Lung (tissue), 11 donors: ENCODE measurements at regions not wholly inside any gene's neighbourhood (a gene's known extent, or its start where the extent isn't known, plus 50 kb on each side); places are given as distances from the start of the nearest gene placed in this dataset.
A peak's percentile ranks its signal among the peaks of the same experiment; 100 is the strongest.

ENCODE experiments used
- ATAC-seq: fragments of 200-7000 bp; cut with Tn5 transposase; one replicate; pipeline ENCODE4 v1.9.1; 2020; ENCODE audit warnings: moderate number of reproducible peaks; ENCODE audit not compliant: insufficient read depth, low FRiP score
- DNase-seq, 3 donors: peaks; one replicate each; pipeline ENCODE4 v3.0.0-alpha.2; 2013 to 2017
- H3K27ac ChIP-seq, 2 donors: one replicate each; pipeline ENCODE4 v1.5.1; 2013; ENCODE audit warnings: mild to moderate bottlenecking in 2 of 2, moderate library complexity in 2 of 2, control low read depth in 1 of 2, inconsistent platforms in 1 of 2, low read depth in 1 of 2, low read length in 1 of 2
- H3K27me3 ChIP-seq, 3 donors: one replicate each; pipeline ENCODE4 v1.5.1; 2013; ENCODE audit warnings: low read length in 2 of 3; ENCODE audit not compliant: control insufficient read depth in 3 of 3, insufficient read depth in 3 of 3
- H3K36me3 ChIP-seq, 4 donors: one replicate each; pipeline ENCODE4 v1.5.1; 2013; ENCODE audit warnings: low read length in 4 of 4, mild to moderate bottlenecking in 1 of 4, moderate library complexity in 1 of 4; ENCODE audit not compliant: control insufficient read depth in 4 of 4, insufficient read depth in 4 of 4
- H3K4me1 ChIP-seq, 5 donors: one replicate each; pipeline ENCODE4 v1.5.1; 2013; ENCODE audit warnings: low read length in 5 of 5, mild to moderate bottlenecking in 2 of 5, moderate library complexity in 1 of 5; ENCODE audit not compliant: control insufficient read depth in 5 of 5, insufficient read depth in 5 of 5
- H3K4me3 ChIP-seq: one replicate; pipeline ENCODE4 v1.5.1; 2013; ENCODE audit warnings: mild to moderate bottlenecking, control low read depth, moderate library complexity
- H3K9ac ChIP-seq, 2 donors: one replicate each; pipeline ENCODE4 v1.5.1; 2013; ENCODE audit warnings: low read length in 2 of 2, control low read depth in 1 of 2; ENCODE audit not compliant: insufficient read depth in 1 of 2
- H3K9me3 ChIP-seq, 4 donors: one replicate each; pipeline ENCODE4 v1.5.1; 2013; ENCODE audit warnings: low read length in 3 of 4, mild to moderate bottlenecking in 1 of 4, moderate library complexity in 1 of 4; ENCODE audit not compliant: control insufficient read depth in 4 of 4, insufficient read depth in 3 of 4
- WGBS, 2 donors: extraction: QIAGEN DNeasy Blood & Tissue Kit; methylation state at CpG; one replicate each; pipeline ENCODE4 v1.1.7; 2013; 5-methylcytosine and 5-hydroxymethylcytosine counted together
- TF ChIP-seq, protein P1 (sequence below): IDR thresholded peaks from 2 replicates; pipeline ENCODE4 v1.5.1; 2012; ENCODE audit warnings: mild to moderate bottlenecking; ENCODE audit errors: control extremely low read depth, extremely low read depth
- donor health status: control.
- donor health status: control.
- donor health status: Bipolar disorder and iron deficiency.
- donor health status: healthy.
- donor health status: DM: yes; HTN: yes; CAD: no.

DNA sequence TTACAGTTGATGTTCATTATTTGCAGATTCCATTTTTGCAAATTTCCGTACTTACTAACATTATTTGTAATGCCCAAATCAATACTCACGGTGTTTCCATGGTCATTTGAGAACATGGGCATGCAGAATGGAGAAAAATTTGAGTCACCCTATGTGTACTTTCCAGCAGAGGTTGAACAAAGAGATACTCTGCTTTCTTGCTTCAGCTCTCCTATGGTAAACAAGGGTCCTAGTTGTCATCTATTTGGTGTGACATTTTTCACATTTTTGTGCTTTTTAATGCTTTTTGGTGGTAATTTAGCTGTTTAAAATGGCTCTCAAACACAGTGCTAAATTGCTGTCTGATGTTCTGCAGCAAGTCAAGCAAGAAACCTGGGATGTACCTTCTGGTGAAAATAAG, 444.4 kb upstream of the CELF4 start:
- Histone ChIP-seq H3K27me3 (no peaks in the 10 kb centered on the region), H3K4me3 (no peak overlapping the region), H3K9ac (no peak overlapping the region), H3K27ac (no peak overlapping the region), H3K36me3 (no peaks in the 10 kb centered on the region), H3K4me1 (peaks cover 0 to 28% (median 0%) of the 10 kb centered on the region in 5 donors), H3K9me3 (peaks cover 0 to 2% (median 0%) of the 10 kb centered on the region in 4 donors)
- TF ChIP-seq, protein P1, sequence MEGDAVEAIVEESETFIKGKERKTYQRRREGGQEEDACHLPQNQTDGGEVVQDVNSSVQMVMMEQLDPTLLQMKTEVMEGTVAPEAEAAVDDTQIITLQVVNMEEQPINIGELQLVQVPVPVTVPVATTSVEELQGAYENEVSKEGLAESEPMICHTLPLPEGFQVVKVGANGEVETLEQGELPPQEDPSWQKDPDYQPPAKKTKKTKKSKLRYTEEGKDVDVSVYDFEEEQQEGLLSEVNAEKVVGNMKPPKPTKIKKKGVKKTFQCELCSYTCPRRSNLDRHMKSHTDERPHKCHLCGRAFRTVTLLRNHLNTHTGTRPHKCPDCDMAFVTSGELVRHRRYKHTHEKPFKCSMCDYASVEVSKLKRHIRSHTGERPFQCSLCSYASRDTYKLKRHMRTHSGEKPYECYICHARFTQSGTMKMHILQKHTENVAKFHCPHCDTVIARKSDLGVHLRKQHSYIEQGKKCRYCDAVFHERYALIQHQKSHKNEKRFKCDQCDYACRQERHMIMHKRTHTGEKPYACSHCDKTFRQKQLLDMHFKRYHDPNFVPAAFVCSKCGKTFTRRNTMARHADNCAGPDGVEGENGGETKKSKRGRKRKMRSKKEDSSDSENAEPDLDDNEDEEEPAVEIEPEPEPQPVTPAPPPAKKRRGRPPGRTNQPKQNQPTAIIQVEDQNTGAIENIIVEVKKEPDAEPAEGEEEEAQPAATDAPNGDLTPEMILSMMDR, result no peak
- no peak for DNase-seq
- 85% methylated on average over 2 of the region's 2 CpGs for WGBS, 2 donors
- no peak for ATAC-seq

DNA sequence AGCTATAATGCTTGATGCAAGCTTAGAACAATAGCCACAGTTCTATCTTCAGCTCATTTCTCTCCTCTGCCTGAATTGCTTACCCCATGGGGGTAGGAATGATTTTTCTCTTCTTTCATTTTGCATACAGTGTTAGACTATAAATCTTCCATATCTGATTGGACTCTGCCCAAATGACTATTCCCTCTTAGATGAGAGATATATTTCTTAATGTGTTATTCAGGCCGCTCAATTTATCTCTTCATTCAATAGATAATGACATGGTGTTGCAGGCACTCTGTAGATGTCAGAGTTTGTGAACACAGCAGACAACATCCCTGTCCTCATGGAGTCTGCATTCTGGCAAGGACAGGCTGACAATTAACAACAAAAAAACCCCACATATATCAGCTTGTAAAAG, 443.7 kb upstream of the CELF4 start:
- Histone ChIP-seq H3K4me3 (no peak overlapping the region), H3K9me3 (peaks cover 0 to 2% (median 0%) of the 10 kb centered on the region in 4 donors), H3K9ac (no peak overlapping the region), H3K27me3 (no peaks in the 10 kb centered on the region), H3K27ac (no peak overlapping the region), H3K4me1 (peaks cover 0 to 31% (median 0%) of the 10 kb centered on the region in 5 donors), H3K36me3 (no peaks in the 10 kb centered on the region)
- TF ChIP-seq, protein P1, result no peak
- ATAC-seq (no peak), DNase-seq (peak in 2 of 3 donors; percentile 72 to 88)
- WGBS, 2 donors, result 53 to 55% methylated on average over 1 of the region's 1 CpG

DNA sequence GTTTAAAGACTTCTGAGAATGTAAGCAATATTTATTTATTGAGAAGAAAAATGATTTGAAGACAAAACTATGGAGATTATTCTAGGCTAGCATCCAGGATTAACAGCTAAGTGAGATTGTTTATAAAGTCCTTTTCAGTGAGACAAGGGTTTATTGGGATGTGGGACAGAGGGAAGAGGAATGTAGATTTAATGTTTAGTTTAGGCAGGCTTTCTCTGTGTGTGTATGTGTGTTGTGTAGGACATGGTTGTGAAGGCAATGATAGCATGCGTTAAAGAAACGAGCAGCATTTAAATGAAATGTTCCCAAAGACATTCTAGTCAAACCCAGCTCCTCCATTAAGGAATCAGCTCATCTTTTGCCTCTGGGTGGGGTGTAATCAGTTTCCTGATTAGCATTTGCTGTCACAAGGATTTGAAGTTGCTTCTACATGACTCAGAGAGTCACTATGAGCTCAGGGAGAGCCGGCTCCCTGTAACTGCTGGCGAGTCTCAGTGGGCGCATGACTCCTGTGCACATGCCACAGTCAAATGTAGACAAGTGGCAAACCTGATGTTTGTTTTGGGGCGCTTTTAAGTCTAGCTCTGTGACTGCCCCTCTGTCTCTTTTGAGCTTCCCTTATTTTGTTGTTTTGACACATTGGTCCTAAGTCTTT, 442.2 kb upstream of the CELF4 start:
- DNase-seq (peak; percentile 60 to 89 (median 87)), ATAC-seq (no peak)
- Histone ChIP-seq H3K4me1 (peaks cover 0 to 31% (median 0%) of the 10 kb centered on the region in 5 donors), H3K4me3 (no peak overlapping the region), H3K27me3 (no peaks in the 10 kb centered on the region), H3K9me3 (peaks cover 0 to 5% (median 1%) of the 10 kb centered on the region in 4 donors), H3K36me3 (no peaks in the 10 kb centered on the region), H3K9ac (no peak overlapping the region), H3K27ac (no peak overlapping the region)
- WGBS, 2 donors, result 73 to 81% methylated on average over 6 of the region's 6 CpGs
- TF ChIP-seq, protein P1, result no peak

DNA sequence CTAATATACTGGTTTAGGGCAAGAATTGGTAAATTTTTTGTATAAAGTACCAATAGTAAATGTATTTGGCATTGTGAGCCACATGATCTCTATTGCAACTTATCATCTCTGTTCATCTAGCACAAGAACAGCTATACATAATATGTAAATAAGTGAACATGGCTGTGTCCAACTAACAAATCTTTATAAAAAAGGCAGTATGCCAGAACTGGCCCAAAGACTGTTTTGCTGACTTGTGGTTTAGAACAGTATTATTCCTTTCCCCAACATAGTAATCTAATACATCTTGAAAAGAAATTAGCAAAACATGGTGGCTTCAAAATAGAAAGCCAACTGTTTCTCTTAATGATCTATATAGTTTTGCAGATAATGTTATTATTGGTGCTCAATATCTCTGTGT, 441.4 kb upstream of the CELF4 start:
- Histone ChIP-seq H3K36me3 (no peaks in the 10 kb centered on the region), H3K4me1 (peaks cover 0 to 30% (median 0%) of the 10 kb centered on the region in 5 donors), H3K27me3 (no peaks in the 10 kb centered on the region), H3K4me3 (no peak overlapping the region), H3K9ac (no peak overlapping the region), H3K9me3 (peaks cover 0 to 5% (median 3%) of the 10 kb centered on the region in 4 donors), H3K27ac (no peak overlapping the region)
- TF ChIP-seq, protein P1, result no peak
- ATAC-seq, result no peak
- peak in 2 of 3 donors; percentile 78 to 83 for DNase-seq
